Loucy (cell line): ENCODE measurements at regions not wholly inside any gene's neighbourhood (a gene's known extent, or its start where the extent isn't known, plus 50 kb on each side); places are given as distances from the start of the nearest gene placed in this dataset.

ENCODE experiments used
- EZH2phosphoT487 ChIP-seq: fragments of 200-600 bp; IDR thresholded peaks from 2 replicates; pipeline ENCODE4 v1.6.1; 2018; ENCODE audit warnings: antibody characterized with exemption, mild to moderate bottlenecking, moderate library complexity, borderline replicate concordance
- TF ChIP-seq, protein P1 (sequence below): fragments of 200-600 bp; sonication (generic); conservative IDR thresholded peaks from 2 replicates; pipeline ENCODE4 v1.5.1; 2014; ENCODE audit warnings: mild to moderate bottlenecking, antibody characterized with exemption, low read length

DNA sequence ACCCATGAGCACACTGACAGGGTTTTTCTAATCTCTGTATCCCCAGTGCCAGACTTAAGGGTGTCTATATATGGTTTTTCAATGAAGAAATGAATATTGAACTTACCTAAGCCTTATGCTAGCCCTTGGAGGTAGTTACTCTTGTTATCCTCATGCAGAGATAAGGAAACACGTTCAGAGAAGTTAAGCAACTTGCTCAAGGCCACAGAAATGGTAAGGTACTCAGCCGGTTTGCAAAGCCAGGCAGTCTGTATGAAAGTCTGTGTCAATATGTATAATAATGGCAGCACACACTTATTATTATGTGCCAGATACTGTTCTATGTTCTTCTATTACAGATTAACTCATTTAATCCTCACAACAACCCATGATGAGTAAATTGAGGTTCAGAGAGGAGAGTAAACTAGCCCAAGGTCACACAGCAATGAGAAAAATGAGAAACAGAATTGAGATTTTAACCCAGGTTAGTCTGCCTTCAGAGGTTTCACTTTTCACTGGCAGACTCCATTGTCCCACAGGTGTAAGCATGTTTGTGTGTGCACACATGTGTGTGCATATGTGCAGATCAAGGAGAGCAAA is 54.6 kb upstream of the CSF3R start:
- TF ChIP-seq, protein P1, sequence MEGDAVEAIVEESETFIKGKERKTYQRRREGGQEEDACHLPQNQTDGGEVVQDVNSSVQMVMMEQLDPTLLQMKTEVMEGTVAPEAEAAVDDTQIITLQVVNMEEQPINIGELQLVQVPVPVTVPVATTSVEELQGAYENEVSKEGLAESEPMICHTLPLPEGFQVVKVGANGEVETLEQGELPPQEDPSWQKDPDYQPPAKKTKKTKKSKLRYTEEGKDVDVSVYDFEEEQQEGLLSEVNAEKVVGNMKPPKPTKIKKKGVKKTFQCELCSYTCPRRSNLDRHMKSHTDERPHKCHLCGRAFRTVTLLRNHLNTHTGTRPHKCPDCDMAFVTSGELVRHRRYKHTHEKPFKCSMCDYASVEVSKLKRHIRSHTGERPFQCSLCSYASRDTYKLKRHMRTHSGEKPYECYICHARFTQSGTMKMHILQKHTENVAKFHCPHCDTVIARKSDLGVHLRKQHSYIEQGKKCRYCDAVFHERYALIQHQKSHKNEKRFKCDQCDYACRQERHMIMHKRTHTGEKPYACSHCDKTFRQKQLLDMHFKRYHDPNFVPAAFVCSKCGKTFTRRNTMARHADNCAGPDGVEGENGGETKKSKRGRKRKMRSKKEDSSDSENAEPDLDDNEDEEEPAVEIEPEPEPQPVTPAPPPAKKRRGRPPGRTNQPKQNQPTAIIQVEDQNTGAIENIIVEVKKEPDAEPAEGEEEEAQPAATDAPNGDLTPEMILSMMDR = no peak
- TF ChIP-seq EZH2phosphoT487 = no peak
